ENCODE measurements at regions not wholly inside any gene's neighbourhood (a gene's known extent, or its start where the extent isn't known, plus 50 kb on each side); places are given as distances from the start of the nearest gene placed in this dataset.

DNA sequence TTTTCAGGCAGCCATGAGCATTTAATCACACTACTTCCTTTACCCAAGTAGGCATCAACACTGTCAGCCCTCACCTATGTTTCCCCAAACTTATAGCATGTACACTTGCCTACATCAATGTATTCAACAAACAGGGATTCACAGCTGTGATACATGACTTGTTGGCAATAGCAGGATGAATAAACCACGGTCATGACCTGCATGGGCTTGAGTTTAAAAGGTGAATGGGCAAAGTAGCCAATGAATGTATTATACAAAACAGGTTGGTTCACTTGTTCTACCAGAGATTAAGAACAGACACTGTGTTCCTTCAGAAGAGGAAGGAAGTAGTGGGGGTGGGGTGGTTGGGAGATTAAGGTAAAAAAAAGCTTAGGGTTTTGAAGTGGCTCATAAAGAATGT lies 861.9 kb upstream of the SEMA6D start:
- DNase-seq, result no peak

- no peak for DNase-seq
Measured at GRCh38 chr15:46856839-46857502, 860.3 kb upstream of the SEMA6D start.

GRCh38 chr15:46858150-46858549 lies 859.2 kb upstream of the SEMA6D start:
- no peak for DNase-seq

- DNase-seq, result no peak
Measured at GRCh38 chr15:46861796-46862195, 855.5 kb upstream of the SEMA6D start.

- DNase-seq, result no peak
Measured at GRCh38 chr15:46865155-46865554, 852.1 kb upstream of the SEMA6D start.

GRCh38 chr15:46872286-46872980 lies 844.9 kb upstream of the SEMA6D start:
- no peak for DNase-seq

DNA sequence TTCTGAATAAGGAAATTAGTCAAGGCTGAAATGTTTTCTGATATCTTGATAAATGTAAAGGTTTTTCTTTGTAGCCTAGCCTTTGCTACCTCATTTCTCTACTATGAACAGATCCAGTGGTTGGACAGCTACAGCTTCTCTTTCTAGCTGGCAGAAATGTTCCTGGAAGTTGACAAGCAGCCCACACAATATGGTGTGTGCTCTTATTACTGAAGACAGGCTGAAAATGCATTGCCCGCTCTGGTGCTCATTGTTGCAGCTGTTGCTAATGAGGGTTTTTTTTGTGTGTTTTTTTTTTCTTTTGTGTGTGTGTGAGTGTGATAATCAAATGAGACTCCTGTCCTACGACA lies 844.3 kb upstream of the SEMA6D start:
- no peak for DNase-seq

DNA sequence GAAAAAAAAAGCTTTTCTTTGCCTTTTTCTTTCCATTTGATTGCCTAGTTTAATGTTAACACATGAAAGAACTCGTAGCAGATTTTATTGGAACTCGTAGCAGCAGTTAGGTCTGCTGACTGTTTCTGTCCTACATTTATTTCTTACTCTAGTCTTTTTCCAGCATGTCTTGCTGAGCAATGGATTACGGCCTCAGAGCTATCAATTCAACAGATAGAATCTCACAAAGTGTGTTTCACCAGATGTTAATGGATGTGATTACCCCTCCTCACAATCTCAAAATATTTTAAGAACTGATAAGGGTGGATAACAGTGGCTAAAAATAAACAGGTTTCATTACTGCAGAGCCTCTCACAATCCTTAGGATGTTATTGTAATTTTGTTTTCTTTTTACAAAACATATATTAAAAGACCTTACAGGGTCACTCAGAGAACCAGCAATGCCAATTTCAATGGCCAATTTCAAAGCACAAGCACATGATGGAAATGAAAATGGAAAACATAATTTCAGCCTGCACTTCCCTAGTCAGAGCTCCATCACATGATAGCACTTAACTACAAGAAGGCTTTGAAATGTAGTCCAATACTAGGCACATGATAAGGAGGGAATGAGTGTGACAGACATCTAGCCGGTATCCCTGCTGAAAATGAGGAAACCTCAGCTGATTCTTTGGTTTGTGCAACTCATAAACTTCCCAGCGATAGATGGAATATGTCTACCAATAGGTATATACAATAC lies 838.1 kb upstream of the SEMA6D start:
- no peak for DNase-seq

GRCh38 chr15:46880791-46881190 lies 836.5 kb upstream of the SEMA6D start:
- no peak for DNase-seq

- DNase-seq, result no peak
Measured at GRCh38 chr15:46892621-46893160, 824.6 kb upstream of the SEMA6D start.

DNA sequence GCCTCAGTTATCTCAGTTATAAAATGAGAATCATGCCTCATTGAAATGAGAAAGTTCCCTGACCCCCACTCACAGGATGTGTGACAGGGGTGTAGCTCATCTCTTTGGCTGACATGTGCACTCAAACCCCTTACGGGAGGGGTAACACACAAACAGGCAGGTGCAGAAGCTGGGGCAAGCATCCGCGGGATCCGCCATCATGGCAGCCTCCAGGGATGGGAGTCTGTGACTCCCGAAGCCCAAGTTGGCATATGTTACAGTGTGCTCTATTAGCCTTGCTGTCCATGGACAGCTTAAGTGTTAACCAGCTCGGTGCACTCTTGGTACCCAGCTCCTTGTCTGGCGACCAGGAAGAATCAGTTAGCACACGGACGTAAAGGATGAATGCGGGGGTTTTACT lies 822.7 kb upstream of the SEMA6D start:
- DNase-seq, result no peak

GRCh38 chr15:46897266-46897665 lies 820.0 kb upstream of the SEMA6D start:
- no peak for DNase-seq

DNA sequence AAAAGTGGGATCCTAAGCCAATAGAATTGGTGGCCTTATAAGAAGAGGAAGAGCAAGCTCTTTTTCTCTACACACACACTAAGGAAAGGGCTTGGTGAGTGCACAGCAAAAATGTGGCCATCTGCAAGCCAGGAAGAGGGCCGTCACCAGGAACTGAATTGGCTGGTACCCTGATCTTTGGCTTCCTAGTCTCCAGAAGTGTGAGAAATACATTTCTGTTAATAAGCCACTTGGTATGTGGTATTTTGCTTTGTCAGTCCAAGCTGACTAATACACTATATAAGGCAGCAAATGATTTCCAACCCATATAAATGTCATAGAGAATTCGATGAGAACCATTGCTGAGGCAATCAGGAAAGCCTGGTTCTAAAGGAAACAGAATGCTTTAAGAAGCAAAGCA lies 816.3 kb upstream of the SEMA6D start:
- DNase-seq, result peak in 1 of 3 donors; percentile 4

- DNase-seq, result no peak
Measured at GRCh38 chr15:46917721-46918252, 799.5 kb upstream of the SEMA6D start.

GRCh38 chr15:46918462-46919140 lies 798.7 kb upstream of the SEMA6D start:
- DNase-seq, result no peak

GRCh38 chr15:46921891-46922290 lies 795.4 kb upstream of the SEMA6D start:
- DNase-seq, result peak; percentile 14 to 53 (median 16)

DNA sequence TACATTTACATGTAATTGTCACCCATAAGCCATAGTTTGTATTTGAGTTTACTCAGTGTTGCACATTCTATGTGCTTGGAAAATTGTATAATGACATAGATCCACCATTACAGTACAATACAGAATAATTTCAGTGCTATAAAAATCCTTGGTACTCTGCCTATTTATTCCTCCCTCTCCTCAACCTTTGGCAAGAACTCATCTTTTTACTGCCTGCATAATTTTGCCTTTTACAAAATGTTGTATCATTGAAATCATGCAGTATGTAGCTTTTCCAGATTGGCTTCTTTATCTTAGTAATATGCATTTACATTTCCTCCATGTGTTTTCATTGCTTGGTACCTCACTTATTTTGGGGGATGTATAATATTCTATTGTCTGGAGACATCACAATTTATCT lies 786.9 kb upstream of the SEMA6D start:
- no peak for DNase-seq

DNA sequence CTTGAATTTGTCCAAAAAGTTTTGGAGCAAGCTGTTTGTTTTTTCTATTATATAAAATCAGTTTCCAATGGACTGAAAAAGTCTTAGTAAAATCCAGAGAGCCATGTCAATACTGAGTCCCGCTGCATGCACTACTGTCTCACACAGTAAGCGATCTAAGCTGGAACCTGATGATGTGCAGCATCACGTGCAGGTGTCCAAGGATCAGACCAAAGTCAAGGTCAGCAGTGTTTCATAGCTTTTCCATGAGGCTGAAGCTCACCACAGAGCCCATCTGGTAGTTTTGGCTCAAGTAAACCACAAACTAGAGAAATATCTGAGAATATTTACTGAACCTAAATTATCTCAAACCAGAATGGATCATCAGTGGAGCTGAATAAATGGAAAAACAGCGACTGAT lies 784.0 kb upstream of the SEMA6D start:
- DNase-seq, result no peak

GRCh38 chr15:46934851-46935250 lies 782.5 kb upstream of the SEMA6D start:
- DNase-seq, result no peak

DNA sequence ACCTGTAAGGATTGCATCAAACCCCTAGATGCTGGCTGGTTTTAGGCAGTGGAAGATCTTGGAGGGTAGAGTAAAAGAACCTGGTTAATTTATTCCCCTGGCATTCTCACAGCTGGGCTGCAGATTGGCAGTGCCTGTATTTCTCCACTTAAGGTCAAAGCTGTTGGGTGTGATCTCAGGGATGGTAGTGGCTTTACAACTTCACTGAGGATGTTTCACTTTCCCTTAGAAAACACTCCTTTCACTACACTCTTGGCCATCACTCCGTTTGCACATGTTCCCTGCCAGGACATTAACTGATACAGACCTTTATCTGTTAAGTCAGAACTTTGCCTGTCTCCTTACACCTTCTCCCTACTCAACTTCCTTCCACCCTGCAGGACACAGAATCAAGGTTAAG lies 779.1 kb upstream of the SEMA6D start:
- DNase-seq, result no peak

DNA sequence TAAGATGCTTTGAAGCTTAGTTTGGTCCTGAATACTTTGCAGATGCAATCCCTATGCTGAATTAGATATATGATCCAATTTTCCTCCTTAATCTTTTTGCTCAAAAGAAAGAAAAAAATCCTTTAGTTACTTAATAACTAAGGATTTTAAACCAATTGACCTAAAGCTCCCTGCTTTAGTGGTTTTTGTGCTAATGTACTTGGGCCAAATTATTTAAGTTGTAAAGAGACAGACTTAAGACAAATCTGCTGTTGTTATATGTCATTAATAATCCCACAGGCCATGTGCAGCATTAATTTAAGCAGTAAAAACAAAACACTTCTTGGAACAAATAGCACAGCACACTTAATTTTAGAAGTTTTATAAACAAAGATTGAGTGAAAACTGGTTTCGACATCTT lies 776.1 kb upstream of the SEMA6D start:
- no peak for DNase-seq

- DNase-seq, result no peak
Measured at GRCh38 chr15:46946953-46947352, 770.4 kb upstream of the SEMA6D start.
